Right atrium auricular region (tissue), 2 donors: ENCODE measurements at regions not wholly inside any gene's neighbourhood (a gene's known extent, or its start where the extent isn't known, plus 50 kb on each side); places are given as distances from the start of the nearest gene placed in this dataset.

Experiments
- DNase-seq: peaks from one replicate; pipeline ENCODE4 v3.0.0-alpha.2; 2019; ENCODE audit warnings: low spot score
- H3K27ac ChIP-seq, 2 donors: fragments of 200-600 bp; sonication (generic); 1 replicate in 1 of 2; 2 replicates in 1 of 2; pipeline ENCODE4 v1.5.1; 2016 to 2019
- H3K27me3 ChIP-seq, 2 donors: fragments of 200-600 bp; sonication (generic); one replicate each; pipeline versions ENCODE4 v1.5.1 to v1.6.0; 2017 to 2019
- H3K36me3 ChIP-seq: fragments of 200-600 bp; sonication (generic); one replicate; pipeline ENCODE4 v1.5.1; 2016
- H3K4me1 ChIP-seq, 2 donors: fragments of 200-600 bp; sonication (generic); one replicate each; pipeline versions ENCODE4 v1.5.1 to v1.6.0; 2017 to 2019
- H3K4me3 ChIP-seq, 2 donors: fragments of 200-600 bp; sonication (generic); 1 replicate in 1 of 2; 2 replicates in 1 of 2; pipeline ENCODE4 v1.5.1; 2017 to 2019; ENCODE audit warnings: mild to moderate bottlenecking in 1 of 2, moderate library complexity in 1 of 2
- H3K9me3 ChIP-seq, 2 donors: fragments of 200-600 bp; sonication (generic); one replicate each; pipeline ENCODE4 v1.5.1; 2019
- TF ChIP-seq, protein P1 (sequence below), 2 donors: fragments of 200-600 bp; sonication (generic); IDR thresholded peaks; one replicate each; pipeline ENCODE4 v1.5.1; 2019; ENCODE audit warnings: antibody characterized with exemption in 2 of 2

GRCh38 chr3:174417573-174417972 is 441.6 kb upstream of the NAALADL2 start:
- no peaks in the 10 kb centered on the region for H3K9me3 ChIP-seq
- no peak for DNase-seq
- no peaks in the 10 kb centered on the region for H3K27me3 ChIP-seq
- H3K4me1 ChIP-seq, result no peaks in the 10 kb centered on the region
- no peak overlapping the region for H3K4me3 ChIP-seq
- H3K36me3 ChIP-seq, result no peaks in the 10 kb centered on the region
- TF ChIP-seq, protein P1, sequence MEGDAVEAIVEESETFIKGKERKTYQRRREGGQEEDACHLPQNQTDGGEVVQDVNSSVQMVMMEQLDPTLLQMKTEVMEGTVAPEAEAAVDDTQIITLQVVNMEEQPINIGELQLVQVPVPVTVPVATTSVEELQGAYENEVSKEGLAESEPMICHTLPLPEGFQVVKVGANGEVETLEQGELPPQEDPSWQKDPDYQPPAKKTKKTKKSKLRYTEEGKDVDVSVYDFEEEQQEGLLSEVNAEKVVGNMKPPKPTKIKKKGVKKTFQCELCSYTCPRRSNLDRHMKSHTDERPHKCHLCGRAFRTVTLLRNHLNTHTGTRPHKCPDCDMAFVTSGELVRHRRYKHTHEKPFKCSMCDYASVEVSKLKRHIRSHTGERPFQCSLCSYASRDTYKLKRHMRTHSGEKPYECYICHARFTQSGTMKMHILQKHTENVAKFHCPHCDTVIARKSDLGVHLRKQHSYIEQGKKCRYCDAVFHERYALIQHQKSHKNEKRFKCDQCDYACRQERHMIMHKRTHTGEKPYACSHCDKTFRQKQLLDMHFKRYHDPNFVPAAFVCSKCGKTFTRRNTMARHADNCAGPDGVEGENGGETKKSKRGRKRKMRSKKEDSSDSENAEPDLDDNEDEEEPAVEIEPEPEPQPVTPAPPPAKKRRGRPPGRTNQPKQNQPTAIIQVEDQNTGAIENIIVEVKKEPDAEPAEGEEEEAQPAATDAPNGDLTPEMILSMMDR (IDR thresholded peaks at IDR 0.05), result no peak
- no peak overlapping the region for H3K27ac ChIP-seq

- H3K36me3 ChIP-seq, result no peaks in the 10 kb centered on the region
- no peaks in the 10 kb centered on the region for H3K4me1 ChIP-seq
- DNase-seq, result no peak
- no peak overlapping the region for H3K4me3 ChIP-seq
- TF ChIP-seq, protein P1 (IDR thresholded peaks at IDR 0.05), result no peak
- H3K9me3 ChIP-seq, result no peaks in the 10 kb centered on the region
- no peak overlapping the region for H3K27ac ChIP-seq
- H3K27me3 ChIP-seq, result no peaks in the 10 kb centered on the region
These were observed 439.9 kb upstream of the NAALADL2 start for GRCh38 chr3:174419216-174419615.

GRCh38 chr3:174423936-174424335 is 435.2 kb upstream of the NAALADL2 start:
- Histone ChIP-seq H3K27ac (no peak overlapping the region), H3K9me3 (no peaks in the 10 kb centered on the region), H3K36me3 (no peaks in the 10 kb centered on the region), H3K4me1 (no peaks in the 10 kb centered on the region), H3K4me3 (no peak overlapping the region), H3K27me3 (no peaks in the 10 kb centered on the region)
- DNase-seq, result no peak
- TF ChIP-seq, protein P1 (IDR thresholded peaks at IDR 0.05), result no peak

DNA sequence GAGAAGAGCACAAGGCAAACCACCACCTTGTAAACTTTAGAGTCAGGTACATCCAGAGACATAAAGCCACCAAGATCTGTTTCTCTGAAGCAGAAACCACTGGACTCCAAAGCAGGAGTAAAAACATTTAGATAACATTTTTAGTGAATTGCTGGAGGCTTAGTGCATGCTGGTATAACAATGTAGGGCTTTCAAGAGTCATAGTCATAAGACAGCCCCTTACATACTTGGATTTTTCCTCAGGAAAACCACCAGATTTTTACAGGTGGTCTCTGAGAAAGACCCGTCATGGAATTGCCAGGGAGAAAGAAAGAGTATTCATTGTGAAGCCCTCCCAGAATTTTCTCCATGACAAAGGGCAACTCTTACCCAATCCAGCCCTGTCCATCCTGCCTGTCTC is 434.5 kb upstream of the NAALADL2 start:
- DNase-seq, result no peak
- no peaks in the 10 kb centered on the region for H3K4me1 ChIP-seq
- H3K4me3 ChIP-seq, result no peak overlapping the region
- no peak overlapping the region for H3K27ac ChIP-seq
- no peaks in the 10 kb centered on the region for H3K27me3 ChIP-seq
- TF ChIP-seq, protein P1 (IDR thresholded peaks at IDR 0.05), result no peak
- H3K9me3 ChIP-seq, result no peaks in the 10 kb centered on the region
- no peaks in the 10 kb centered on the region for H3K36me3 ChIP-seq

DNA sequence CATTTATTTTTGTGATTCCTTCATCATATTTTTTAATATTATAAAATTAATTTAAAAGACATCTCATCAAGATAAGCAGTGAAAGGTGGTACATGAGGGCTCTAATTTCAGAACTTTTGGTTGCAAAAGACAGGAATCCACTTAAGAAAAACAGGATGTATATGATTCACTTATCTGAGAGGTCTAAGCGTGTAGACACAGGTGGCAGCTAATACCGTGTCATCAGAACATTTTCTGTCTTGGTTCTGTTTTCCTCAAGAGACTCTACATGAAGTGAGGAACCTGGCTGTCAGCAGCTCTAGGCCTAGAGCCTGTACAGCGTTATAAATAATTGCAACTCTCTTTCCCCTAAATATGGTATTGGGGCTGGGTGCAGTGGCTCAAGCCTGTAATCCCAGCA is 433.7 kb upstream of the NAALADL2 start:
- Histone ChIP-seq H3K27ac (no peak overlapping the region), H3K9me3 (no peaks in the 10 kb centered on the region), H3K4me1 (no peaks in the 10 kb centered on the region), H3K27me3 (no peaks in the 10 kb centered on the region), H3K4me3 (no peak overlapping the region), H3K36me3 (no peaks in the 10 kb centered on the region)
- DNase-seq, result no peak
- TF ChIP-seq, protein P1 (IDR thresholded peaks at IDR 0.05), result no peak

GRCh38 chr3:174430986-174431385 is 428.1 kb upstream of the NAALADL2 start:
- Histone ChIP-seq H3K4me1 (no peaks in the 10 kb centered on the region), H3K4me3 (no peak overlapping the region), H3K27me3 (no peaks in the 10 kb centered on the region), H3K27ac (no peak overlapping the region), H3K9me3 (no peaks in the 10 kb centered on the region), H3K36me3 (no peaks in the 10 kb centered on the region)
- no peak for DNase-seq
- TF ChIP-seq, protein P1 (IDR thresholded peaks at IDR 0.05), result no peak
